ENCODE measurements at regions not wholly inside any gene's neighbourhood (a gene's known extent, or its start where the extent isn't known, plus 50 kb on each side); places are given as distances from the start of the nearest gene placed in this dataset.

- no peak for TF ChIP-seq USF2 (IDR thresholded peaks at IDR 0.05; ENCODE audit: low read length)
Observed at GRCh38 chr1:96376846-96377245, 344.7 kb upstream of the PTBP2 start (continued).

Data from H1 (cell line).